Heart left ventricle (tissue), 13 donors: ENCODE measurements at regions not wholly inside any gene's neighbourhood (a gene's known extent, or its start where the extent isn't known, plus 50 kb on each side); places are given as distances from the start of the nearest gene placed in this dataset.

Experiments
- CTCF ChIP-seq, 12 donors: fragments of 200-600 bp; sonication (generic) in 4 of 12; IDR thresholded peaks; one replicate each; pipeline versions ENCODE4 v1.5.0 to v1.8.0; 2018 to 2022; ENCODE audit warnings: antibody characterized with exemption in 12 of 12, mild to moderate bottlenecking in 5 of 12
- POLR2A ChIP-seq, 2 donors: fragments of 450-650 bp; IDR thresholded peaks; one replicate each; pipeline ENCODE4 v1.6.1; 2017; ENCODE audit warnings: antibody characterized with exemption in 2 of 2, mild to moderate bottlenecking in 2 of 2, moderate library complexity in 2 of 2
- donor health status: ischemic (EF 13 %, LVEDD 7.1; RV severe dilation, severe dysfunction).
- donor health status: DM: no; HTN: yes; CAD: no.
- donor health status: DM: no; HTN: no; CAD: no.
- donor health status: ischemic (EF 25% LVEDD 6.9; RV normal size, moderate dysfunction).
- donor health status: ischemic (EF 25% LVEDD 5.7; RV mildly dilated, moderate dysfunction).
- donor health status: ischemic (EF 35%, LVEDD 5.7; RV mildly dilated, moderate dysfunction).
- donor health status: nonischemic (EF 11% LVEDD 7.7; RV severe dilation, severe dysfunction).
- donor health status: DM: yes; HTN: yes; CAD: no.
- donor health status: PGD.
- donor health status: ischemic (EF 29% LVEDD 5.4; RV normal size, mild dysfunction).
- donor health status: nonischemic (EF 23%, LVEDD 6.1; RV moderate dilation, normal function).

GRCh38 chr16:79317521-79317920 lies 283.0 kb downstream of the MAF start:
- TF ChIP-seq CTCF (IDR thresholded peaks at IDR 0.05) (no peak), POLR2A (IDR thresholded peaks at IDR 0.05) (no peak)
